H1 (cell line): ENCODE measurements at regions not wholly inside any gene's neighbourhood (a gene's known extent, or its start where the extent isn't known, plus 50 kb on each side); places are given as distances from the start of the nearest gene placed in this dataset.

Experiments
- CTCF ChIA-PET: fragments of 300-600 bp; sonication (Branson Sonifier 250); formaldehyde crosslinking; loops from one replicate; lab custom pipeline; 2021; ENCODE audit not compliant: partially characterized antibody; lab: Charles Lee
- POLR2A ChIA-PET: fragments of 300-600 bp; sonication (Branson Sonifier 250); formaldehyde crosslinking; loops from one replicate; lab custom pipeline; 2021; ENCODE audit warnings: inconsistent platforms; ENCODE audit not compliant: partially characterized antibody; lab: Charles Lee
- DNase-seq, 2 experiments: peaks; one replicate each; pipeline versions ENCODE4 v3.0.0 to v3.0.0-alpha.2; 2010 to 2022; ENCODE audit warnings: low spot score in 2 of 2, low read depth in 1 of 2, mixed read lengths in 1 of 2
- FAIRE-seq: peaks from 2 replicates; lab custom pipeline; 2011; peaks lifted over from hg19 to GRCh38; lab: Jason Lieb, UNC
- H2AFZ ChIP-seq: 2 replicates; pipeline ENCODE4 v1.8.1; 2012; ENCODE audit warnings: low read length, inconsistent platforms
- H2AK5ac ChIP-seq: 2 replicates; pipeline ENCODE4 v1.6.1; 2013; ENCODE audit warnings: low read depth, low read length
- H2BK120ac ChIP-seq: replicated peaks from 2 replicates; pipeline ENCODE3; 2013; ENCODE audit warnings: low read depth, low read length, inconsistent platforms
- H2BK12ac ChIP-seq: 2 replicates; pipeline ENCODE4 v1.6.1; 2013; ENCODE audit warnings: low read depth, low read length
- H2BK15ac ChIP-seq: 2 replicates; pipeline ENCODE4 v1.6.1; 2013; ENCODE audit warnings: low read length
- H2BK20ac ChIP-seq: 2 replicates; pipeline ENCODE4 v1.6.1; 2013; ENCODE audit warnings: low read length
- H2BK5ac ChIP-seq: 2 replicates; pipeline ENCODE4 v1.6.1; 2013; ENCODE audit warnings: low read depth, low read length
- H3K14ac ChIP-seq: 2 replicates; pipeline ENCODE4 v1.6.1; 2013; ENCODE audit warnings: inconsistent platforms; ENCODE audit not compliant: insufficient read length
- H3K18ac ChIP-seq: 2 replicates; pipeline ENCODE4 v1.6.1; 2013; ENCODE audit warnings: low read length; ENCODE audit errors: extremely low read depth
- H3K23ac ChIP-seq: 2 replicates; pipeline ENCODE4 v1.6.1; 2013; ENCODE audit warnings: inconsistent platforms; ENCODE audit not compliant: insufficient read length
- H3K23me2 ChIP-seq: 2 replicates; pipeline ENCODE4 v1.6.1; 2013; ENCODE audit warnings: low read depth, low read length
- H3K27ac ChIP-seq: 2 replicates; pipeline ENCODE4 v1.6.1; 2011; ENCODE audit warnings: low read depth, low read length, inconsistent platforms
- H3K27me3 ChIP-seq, 4 experiments: replicated peaks in 1 of 4; 1 replicate in 1 of 4; 2 replicates in 3 of 4; pipeline versions ENCODE4 v1.6.1 to v1.8.1; 2011 to 2013; ENCODE audit warnings: low read length in 3 of 4, mild to moderate bottlenecking in 3 of 4, inconsistent platforms in 2 of 4, mixed read lengths in 2 of 4, moderate library complexity in 1 of 4; ENCODE audit not compliant: control insufficient read depth in 3 of 4, insufficient read depth in 3 of 4; ENCODE audit errors: extremely low read depth in 1 of 4
- H3K36me3 ChIP-seq, 4 experiments: 2 replicates each; pipeline versions ENCODE4 v1.6.1 to v1.8.1; 2011 to 2013; ENCODE audit warnings: mild to moderate bottlenecking in 4 of 4, low read length in 3 of 4, moderate library complexity in 2 of 4, control low read depth in 1 of 4, inconsistent platforms in 1 of 4; ENCODE audit not compliant: insufficient read depth in 4 of 4, control insufficient read depth in 2 of 4
- H3K4ac ChIP-seq: replicated peaks from 2 replicates; pipeline ENCODE3; 2013; ENCODE audit warnings: low read length, low read depth, mixed read lengths, inconsistent platforms; ENCODE audit not compliant: insufficient read length
- H3K4me1 ChIP-seq, 4 experiments: replicated peaks in 1 of 4; 1 replicate in 1 of 4; 2 replicates in 3 of 4; pipeline versions ENCODE4 v1.6.1 to v1.8.1; 2011 to 2013; ENCODE audit warnings: low read length in 3 of 4, inconsistent platforms in 2 of 4, mixed read lengths in 1 of 4; ENCODE audit not compliant: insufficient read depth in 4 of 4, control insufficient read depth in 3 of 4
- H3K4me2 ChIP-seq, 2 experiments: 2 replicates each; pipeline versions ENCODE4 v1.6.1 to v1.8.1; 2011 to 2013; ENCODE audit warnings: low read depth in 2 of 2, low read length in 2 of 2, control low read depth in 1 of 2, inconsistent platforms in 1 of 2, mild to moderate bottlenecking in 1 of 2; ENCODE audit not compliant: insufficient read depth in 1 of 2
- H3K4me3 ChIP-seq, 4 experiments: fragments of 200-600, 300-600 bp in 1 of 4; sonication (generic), shearing (Covaris generic), sonication (Bioruptor Twin) in 1 of 4; 2 replicates each; pipeline versions ENCODE4 v1.5.1 to v1.8.1; 2011 to 2016; ENCODE audit warnings: low read length in 4 of 4, low read depth in 3 of 4, control low read depth in 2 of 4, inconsistent platforms in 2 of 4, mild to moderate bottlenecking in 2 of 4, mixed read lengths in 1 of 4, moderate library complexity in 1 of 4; ENCODE audit not compliant: insufficient read depth in 2 of 4; ENCODE audit errors: extremely low read depth in 1 of 4
- H3K56ac ChIP-seq: replicated peaks from 2 replicates; pipeline ENCODE3; 2013; ENCODE audit warnings: low read depth, mild to moderate bottlenecking, mixed read lengths, low read length, inconsistent platforms; ENCODE audit not compliant: insufficient read length
- H3K79me1 ChIP-seq: 2 replicates; pipeline ENCODE4 v1.6.1; 2013; ENCODE audit warnings: low read depth, low read length, control low read depth
- H3K79me2 ChIP-seq, 2 experiments: 2 replicates each; pipeline versions ENCODE4 v1.6.1 to v1.8.1; 2012 to 2013; ENCODE audit warnings: low read length in 2 of 2, mild to moderate bottlenecking in 2 of 2, inconsistent platforms in 1 of 2; ENCODE audit not compliant: insufficient read depth in 2 of 2, control insufficient read depth in 1 of 2
- H3K9ac ChIP-seq, 4 experiments: replicated peaks in 1 of 4; 1 replicate in 1 of 4; 2 replicates in 3 of 4; pipeline versions ENCODE4 v1.6.1 to v1.8.1; 2011 to 2013; ENCODE audit warnings: low read depth in 3 of 4, low read length in 3 of 4, control low read depth in 2 of 4, mild to moderate bottlenecking in 2 of 4, moderate library complexity in 2 of 4, inconsistent platforms in 1 of 4; ENCODE audit errors: extremely low read depth in 1 of 4
- H3K9me3 ChIP-seq, 2 experiments: 2 replicates each; pipeline versions ENCODE4 v1.6.1 to v1.8.1; 2012 to 2013; ENCODE audit warnings: mild to moderate bottlenecking in 2 of 2, moderate library complexity in 2 of 2, control low read depth in 1 of 2, inconsistent platforms in 1 of 2, low read depth in 1 of 2, low read length in 1 of 2, mixed read lengths in 1 of 2; ENCODE audit not compliant: insufficient read depth in 2 of 2
- H4K20me1 ChIP-seq, 2 experiments: replicated peaks in 1 of 2; 2 replicates each; pipeline versions ENCODE3 to v1.8.1; 2011 to 2013; ENCODE audit warnings: inconsistent platforms in 2 of 2, low read length in 2 of 2, mild to moderate bottlenecking in 1 of 2; ENCODE audit not compliant: insufficient read depth in 2 of 2, control insufficient read depth in 1 of 2
- H4K5ac ChIP-seq: 2 replicates; pipeline ENCODE4 v1.6.1; 2013; ENCODE audit warnings: low read length, low read depth, mixed read lengths, inconsistent platforms; ENCODE audit not compliant: insufficient read length
- H4K8ac ChIP-seq: 2 replicates; pipeline ENCODE4 v1.8.0; 2013; ENCODE audit warnings: mild to moderate bottlenecking, moderate library complexity, low read length, inconsistent platforms; ENCODE audit not compliant: insufficient read depth; ENCODE audit errors: extremely low read depth
- H4K91ac ChIP-seq: replicated peaks from 2 replicates; pipeline ENCODE3; 2013; ENCODE audit warnings: low read length, mixed read lengths, inconsistent platforms; ENCODE audit not compliant: insufficient read length
- ATF2 ChIP-seq: IDR thresholded peaks from 2 replicates; pipeline ENCODE4 v1.6.1; 2012; ENCODE audit warnings: low read length, inconsistent platforms
- BRCA1 ChIP-seq: IDR thresholded peaks from 2 replicates; pipeline ENCODE4 v1.6.1; 2012; ENCODE audit warnings: low read depth, low read length, improper control_type of control experiment
- CHD1 ChIP-seq: IDR thresholded peaks from 2 replicates; pipeline ENCODE4 v1.6.1; 2012; ENCODE audit warnings: low read depth, low read length, improper control_type of control experiment
- GABPA ChIP-seq: IDR thresholded peaks from 2 replicates; pipeline ENCODE4 v1.6.1; 2011; ENCODE audit warnings: mild to moderate bottlenecking, low read length, moderate library complexity, borderline replicate concordance; ENCODE audit not compliant: insufficient read depth
- HDAC6 ChIP-seq: IDR thresholded peaks from one replicate; pipeline ENCODE4 v1.7.1; 2012; ENCODE audit warnings: low read depth, mild to moderate bottlenecking, inconsistent platforms, low read length, moderate library complexity
- KDM4A ChIP-seq: IDR thresholded peaks from one replicate; pipeline ENCODE4 v1.7.1; 2012; ENCODE audit warnings: low read depth, mild to moderate bottlenecking, moderate library complexity, low read length, inconsistent platforms; ENCODE audit not compliant: severe bottlenecking
- NRF1 ChIP-seq: IDR thresholded peaks from 2 replicates; pipeline ENCODE4 v1.6.1; 2011; ENCODE audit warnings: mild to moderate bottlenecking, low read depth, low read length, improper control_type of control experiment
- PHF8 ChIP-seq: fragments of 200-600 bp; sonication (generic); conservative IDR thresholded peaks from 2 replicates; pipeline ENCODE4 v1.7.1; 2012; ENCODE audit warnings: low read depth, mild to moderate bottlenecking, inconsistent platforms, low read length, moderate library complexity
- POLR2AphosphoS5 ChIP-seq: IDR thresholded peaks from 2 replicates; pipeline ENCODE4 v1.6.1; 2011; ENCODE audit warnings: low read depth, low read length
- RFX5 ChIP-seq: IDR thresholded peaks from 2 replicates; pipeline ENCODE4 v1.6.1; 2011; ENCODE audit warnings: low read depth, low read length, improper control_type of control experiment, borderline replicate concordance
- SIN3A ChIP-seq, 2 experiments: IDR thresholded peaks in 1 of 2; conservative IDR thresholded peaks in 1 of 2; 2 replicates each; pipeline ENCODE4 v1.6.1; 2011 to 2012; ENCODE audit warnings: low read length in 2 of 2, improper control_type of control experiment in 1 of 2, low read depth in 1 of 2, mild to moderate bottlenecking in 1 of 2
- SP2 ChIP-seq: IDR thresholded peaks from 2 replicates; pipeline ENCODE4 v1.6.1; 2012; ENCODE audit warnings: mild to moderate bottlenecking, low read length, inconsistent platforms
- TAF1 ChIP-seq: IDR thresholded peaks from 2 replicates; pipeline ENCODE4 v1.6.1; 2011; ENCODE audit warnings: mild to moderate bottlenecking, low read depth, low read length
- TAF7 ChIP-seq: optimal IDR thresholded peaks from 2 replicates; pipeline ENCODE3; 2011; ENCODE audit warnings: low read depth, mild to moderate bottlenecking, inconsistent platforms, low read length, moderate library complexity, borderline replicate concordance

- no peaks in the 10 kb centered on the region for H3K79me2 ChIP-seq
- H2BK20ac ChIP-seq, result no peak overlapping the region
- no peak overlapping the region for H2BK15ac ChIP-seq
- peaks cover 15 to 22% of the 10 kb centered on the region in 2 experiments for H3K9me3 ChIP-seq
- DNase-seq (no peak), FAIRE-seq (no peak)
- no peaks in the 10 kb centered on the region for H3K23me2 ChIP-seq
- H2AFZ ChIP-seq, result no peak overlapping the region
- H3K4me1 ChIP-seq, result no peaks in the 10 kb centered on the region
- H3K9ac ChIP-seq, result no peak overlapping the region
- H3K27me3 ChIP-seq, result no peaks in the 10 kb centered on the region
- no peak overlapping the region for H4K5ac ChIP-seq
- H3K18ac ChIP-seq, result no peak overlapping the region
- no peak overlapping the region for H3K4ac ChIP-seq
- H3K36me3 ChIP-seq, result no peaks in the 10 kb centered on the region; a peak in 1 of 8 replicates
- no peak overlapping the region for H3K4me3 ChIP-seq
- no peak overlapping the region for H4K8ac ChIP-seq
- H3K56ac ChIP-seq, result no peak overlapping the region
- POLR2A ChIA-PET, result no interaction called here
- no peak overlapping the region for H3K27ac ChIP-seq
- no peak overlapping the region for H2BK12ac ChIP-seq
- H4K91ac ChIP-seq, result no peak overlapping the region
- no peak overlapping the region for H2AK5ac ChIP-seq
- CTCF ChIA-PET, result interaction anchor here (0.7 to 1.6 kb wide), 2 partner anchors 14 to 864 kb away, joined by 3 to 4 read pairs; no protein-coding TSS in a partner anchor
- no peak overlapping the region for H3K4me2 ChIP-seq
- H3K79me1 ChIP-seq, result no peaks in the 10 kb centered on the region
- no peak overlapping the region for H2BK5ac ChIP-seq
- no peak overlapping the region for H3K14ac ChIP-seq
- no peaks in the 10 kb centered on the region for H4K20me1 ChIP-seq
- no peak overlapping the region for H2BK120ac ChIP-seq
- H3K23ac ChIP-seq, result no peak overlapping the region
- TF ChIP-seq HDAC6 (no peak), TAF7 (no peak), KDM4A (no peak), NRF1 (no peak), BRCA1 (no peak), GABPA (no peak), TAF1 (no peak), CHD1 (no peak), ATF2 (no peak), SIN3A (conservative IDR thresholded peaks at IDR 0.05 in 1 of 2, IDR thresholded peaks at IDR 0.05 in 1 of 2; ENCODE audit: low read depth in 1 of 2, low read length in 2 of 2) (no peak), POLR2AphosphoS5 (no peak), SP2 (no peak), RFX5 (no peak), PHF8 (no peak)
These were observed 422.9 kb downstream of the DTHD1 start for GRCh38 chr4:36704289-36704688.
